ENCODE measurements at regions not wholly inside any gene's neighbourhood (a gene's known extent, or its start where the extent isn't known, plus 50 kb on each side); places are given as distances from the start of the nearest gene placed in this dataset.

DNA sequence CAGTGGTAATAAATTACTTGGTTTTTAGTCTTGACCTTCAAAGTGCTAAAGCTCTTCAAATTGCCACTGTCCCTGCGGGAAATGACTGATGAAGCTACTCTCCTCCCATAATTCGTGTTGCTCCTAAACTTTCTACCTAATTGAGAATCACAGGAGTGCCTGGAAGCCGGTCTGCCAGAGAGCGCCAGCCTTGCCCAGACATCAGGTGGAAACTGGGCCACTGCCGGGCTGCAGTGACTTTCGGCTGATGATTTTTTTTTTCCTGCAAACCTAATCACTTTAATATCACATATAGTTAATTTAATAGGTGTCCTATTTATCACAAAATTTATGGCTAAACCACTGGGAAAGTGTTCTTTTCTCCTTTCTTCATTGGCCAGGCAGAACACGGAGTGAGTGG is 59.6 kb upstream of the UBE3C start:
- Histone ChIP-seq H3K23ac (ENCODE audit: low read depth, low read length) (no peak overlapping the region), H4K5ac (ENCODE audit: low read depth, low read length) (no peak overlapping the region), H3K27me3 (ENCODE audit: control insufficient read depth, insufficient read depth, low read length) (peaks cover 22% of the 10 kb centered on the region), H3K36me3 (ENCODE audit: control insufficient read depth, insufficient read depth, low read length) (no peaks in the 10 kb centered on the region), H2BK120ac (ENCODE audit: low read depth, low read length) (no peak overlapping the region), H3K4me3 (ENCODE audit: insufficient read depth, low read depth, low read length) (no peak overlapping the region), H3K9me3 (ENCODE audit: control insufficient read depth, insufficient read depth, low read length) (peaks cover 3% of the 10 kb centered on the region; the same call in 1 of the 2 replicates), H3K9ac (ENCODE audit: low read depth, low read length) (no peak overlapping the region), H3K14ac (replicated peaks; ENCODE audit: low read depth, low read length) (no peak overlapping the region), H4K20me1 (ENCODE audit: insufficient read depth, low read length) (no peaks in the 10 kb centered on the region), H3K9me1 (ENCODE audit: insufficient read depth, low read length) (no peaks in the 10 kb centered on the region), H4K91ac (ENCODE audit: insufficient read depth, low read depth, low read length) (no peak overlapping the region), H4K8ac (ENCODE audit: low read depth in 2 of 2, low read length in 2 of 2) (no peak overlapping the region), H2AFZ (replicated peaks; ENCODE audit: low read length, poor library complexity) (no peak overlapping the region), H2AK9ac (replicated peaks; ENCODE audit: low read depth, low read length, poor library complexity) (no peak overlapping the region), H3K4me2 (ENCODE audit: low read depth, low read length) (no peak overlapping the region), H3K4ac (ENCODE audit: low read depth, low read length) (no peak overlapping the region), H2BK5ac (ENCODE audit: low read depth, low read length, poor library complexity, severe bottlenecking) (no peak overlapping the region), H2AK5ac (ENCODE audit: low read depth, low read length) (no peak overlapping the region), H3K4me1 (ENCODE audit: control insufficient read depth, insufficient read depth, low read length) (no peaks in the 10 kb centered on the region), H2BK20ac (ENCODE audit: low read depth, low read length) (no peak overlapping the region), H3K18ac (ENCODE audit: low read depth, low read length) (no peak overlapping the region), H3K56ac (ENCODE audit: extremely low read depth, insufficient read depth, low read length) (no peak overlapping the region), H3K27ac (ENCODE audit: insufficient read depth, low read length) (no peak overlapping the region), H3K79me1 (ENCODE audit: low read depth in 1 of 2, low read length in 2 of 2) (no peaks in the 10 kb centered on the region), H2BK15ac (ENCODE audit: low read depth, low read length) (no peak overlapping the region)
- ATAC-seq (ENCODE audit: low read depth) (no peak), DNase-seq (no peak)
- in situ Hi-C loops (cut with MboI; ENCODE audit: low sequenced_read_pairs) = no loop called here
- no TSS peak for BruUV-seq (replicated peaks)
- intact Hi-C loops (cut with micrococcal nuclease) = no loop called here
- no peak for TF ChIP-seq BHLHE40 (IDR thresholded peaks at IDR 0.05; ENCODE audit: low read depth, low read length)
- no peak for TF ChIP-seq SMC3 (IDR thresholded peaks at IDR 0.05; ENCODE audit: low read depth, low read length)
- TF ChIP-seq, protein P1, sequence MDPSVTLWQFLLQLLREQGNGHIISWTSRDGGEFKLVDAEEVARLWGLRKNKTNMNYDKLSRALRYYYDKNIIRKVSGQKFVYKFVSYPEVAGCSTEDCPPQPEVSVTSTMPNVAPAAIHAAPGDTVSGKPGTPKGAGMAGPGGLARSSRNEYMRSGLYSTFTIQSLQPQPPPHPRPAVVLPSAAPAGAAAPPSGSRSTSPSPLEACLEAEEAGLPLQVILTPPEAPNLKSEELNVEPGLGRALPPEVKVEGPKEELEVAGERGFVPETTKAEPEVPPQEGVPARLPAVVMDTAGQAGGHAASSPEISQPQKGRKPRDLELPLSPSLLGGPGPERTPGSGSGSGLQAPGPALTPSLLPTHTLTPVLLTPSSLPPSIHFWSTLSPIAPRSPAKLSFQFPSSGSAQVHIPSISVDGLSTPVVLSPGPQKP (IDR thresholded peaks at IDR 0.05; ENCODE audit: borderline replicate concordance, low read depth, low read length) = no peak
- TF ChIP-seq RCOR1 (IDR thresholded peaks at IDR 0.05; ENCODE audit: insufficient replicate concordance, low read length) = no peak
- TF ChIP-seq POLR2A (IDR thresholded peaks at IDR 0.05; ENCODE audit: low read depth, low read length) = no peak
- TF ChIP-seq FOS (IDR thresholded peaks at IDR 0.05; ENCODE audit: low read depth, low read length) = no peak
- TF ChIP-seq CTCF (conservative IDR thresholded peaks at IDR 0.05; ENCODE audit: low read depth, low read length) = no peak
- TF ChIP-seq CHD1 (IDR thresholded peaks at IDR 0.05; ENCODE audit: low read depth, low read length) = no peak
- dilution Hi-C loops (cut with HindIII; ENCODE audit: low sequenced_read_pairs, unreplicated experiment) = no loop called here
- 43% methylated on average over 3 of the region's 7 CpGs; no CpG with 5 or more reads in 1 of the 2 experiments for WGBS, 2 experiments (ENCODE audit: extremely low coverage in 2 of 2, insufficient read length in 1 of 2)
- ChIA-PET CTCF (interaction anchor here (0.6 to 1.5 kb wide), 2 partner anchors 50 to 109 kb away, joined by 3 to 5 read pairs; no protein-coding TSS in a partner anchor), POLR2A (ENCODE audit: unreplicated experiment) (no interaction called here)

Data from IMR-90 (cell line).